ENCODE measurements at regions not wholly inside any gene's neighbourhood (a gene's known extent, or its start where the extent isn't known, plus 50 kb on each side); places are given as distances from the start of the nearest gene placed in this dataset.

GRCh38 chr2:129606496-129607270 is 372.8 kb upstream of the RAB6C start:
- DNase-seq, result no peak

- no peak for DNase-seq
Observed at GRCh38 chr2:129609224-129609623, 370.2 kb upstream of the RAB6C start.

- no peak for DNase-seq
Observed at GRCh38 chr2:129610766-129611165, 368.7 kb upstream of the RAB6C start.

- no peak for DNase-seq
Observed at GRCh38 chr2:129611471-129611870, 368.0 kb upstream of the RAB6C start.

GRCh38 chr2:129619471-129619870 is 360.0 kb upstream of the RAB6C start:
- DNase-seq, result no peak

- DNase-seq, result no peak
Observed at GRCh38 chr2:129620411-129620810, 359.1 kb upstream of the RAB6C start.

- no peak for DNase-seq
Observed at GRCh38 chr2:129623783-129624182, 355.7 kb upstream of the RAB6C start.

GRCh38 chr2:129627437-129627836 is 352.0 kb upstream of the RAB6C start:
- no peak for DNase-seq

- no peak for DNase-seq
Observed at GRCh38 chr2:129636692-129637091, 342.8 kb upstream of the RAB6C start.

GRCh38 chr2:129641371-129641770 is 338.1 kb upstream of the RAB6C start:
- no peak for DNase-seq

GRCh38 chr2:129642526-129643043 is 336.9 kb upstream of the RAB6C start:
- DNase-seq, result no peak

- DNase-seq, result no peak
Observed at GRCh38 chr2:129645335-129645734, 334.1 kb upstream of the RAB6C start.

GRCh38 chr2:129646107-129646506 is 333.4 kb upstream of the RAB6C start:
- no peak for DNase-seq

- no peak for DNase-seq
Observed at GRCh38 chr2:129653246-129653645, 326.2 kb upstream of the RAB6C start.

- no peak for DNase-seq
Observed at GRCh38 chr2:129654331-129654730, 325.1 kb upstream of the RAB6C start.

GRCh38 chr2:129656081-129656598 is 323.3 kb upstream of the RAB6C start:
- no peak for DNase-seq

GRCh38 chr2:129658430-129658829 is 321.0 kb upstream of the RAB6C start:
- DNase-seq, result no peak

- no peak for DNase-seq
Observed at GRCh38 chr2:129661935-129662334, 317.5 kb upstream of the RAB6C start.

GRCh38 chr2:129667577-129667976 is 311.9 kb upstream of the RAB6C start:
- DNase-seq, result no peak

- DNase-seq, result no peak
Observed at GRCh38 chr2:129672521-129672920, 306.9 kb upstream of the RAB6C start.

- no peak for DNase-seq
Observed at GRCh38 chr2:129673234-129673633, 306.2 kb upstream of the RAB6C start.

GRCh38 chr2:129673847-129674711 is 305.4 kb upstream of the RAB6C start:
- DNase-seq, result no peak

- DNase-seq, result no peak
Observed at GRCh38 chr2:129678751-129679150, 300.7 kb upstream of the RAB6C start.

All from C1 segment of cervical spinal cord (tissue), 14 donors.